GM19239 (cell line): ENCODE measurements at regions not wholly inside any gene's neighbourhood (a gene's known extent, or its start where the extent isn't known, plus 50 kb on each side); places are given as distances from the start of the nearest gene placed in this dataset.

Experiments
- DNase-seq: peaks from one replicate; pipeline ENCODE4 v3.0.0; 2011; ENCODE audit warnings: low spot score; ENCODE audit not compliant: insufficient read length
- FAIRE-seq: peaks from 2 replicates; lab custom pipeline; 2011; peaks lifted over from hg19 to GRCh38; lab: Jason Lieb, UNC

GRCh38 chr1:109827986-109828385 lies 64.3 kb upstream of the EPS8L3 start:
- no peak for FAIRE-seq
- DNase-seq = no peak

- DNase-seq = no peak
- no peak for FAIRE-seq
Observed at GRCh38 chr1:109827466-109827865, 63.7 kb upstream of the EPS8L3 start.

GRCh38 chr1:109826930-109827349 lies 63.2 kb upstream of the EPS8L3 start:
- no peak for FAIRE-seq
- no peak for DNase-seq

GRCh38 chr1:109826446-109826845 lies 62.7 kb upstream of the EPS8L3 start:
- no peak for DNase-seq
- FAIRE-seq = no peak

GRCh38 chr1:109824349-109825115 lies 60.8 kb upstream of the EPS8L3 start:
- no peak for FAIRE-seq
- DNase-seq = no peak

GRCh38 chr1:109823543-109824348 lies 60.0 kb upstream of the EPS8L3 start:
- FAIRE-seq (no peak), DNase-seq (no peak)

GRCh38 chr1:109822749-109823542 lies 59.2 kb upstream of the EPS8L3 start:
- FAIRE-seq (no peak), DNase-seq (no peak)

- FAIRE-seq (no peak), DNase-seq (no peak)
Observed at GRCh38 chr1:109821831-109822745, 58.4 kb upstream of the EPS8L3 start.

GRCh38 chr1:109821221-109821669 lies 57.5 kb upstream of the EPS8L3 start:
- DNase-seq = no peak
- FAIRE-seq = no peak

GRCh38 chr1:109819906-109820305 lies 56.2 kb upstream of the EPS8L3 start:
- DNase-seq = no peak
- FAIRE-seq = no peak

- FAIRE-seq = no peak
Observed at GRCh38 chr1:109818988-109819764, 55.5 kb upstream of the EPS8L3 start.

GRCh38 chr1:109818271-109818987 lies 54.7 kb upstream of the EPS8L3 start:
- no peak for DNase-seq
- no peak for FAIRE-seq

More at GRCh38 chr1:109818988-109819764, 55.5 kb upstream of the EPS8L3 start:
- DNase-seq = no peak

- DNase-seq (no peak), FAIRE-seq (no peak)
Observed at GRCh38 chr1:109817881-109818270, 54.2 kb upstream of the EPS8L3 start.

GRCh38 chr1:109816975-109817535 lies 53.3 kb upstream of the EPS8L3 start:
- FAIRE-seq = no peak
- no peak for DNase-seq

GRCh38 chr1:109816175-109816811 lies 52.6 kb upstream of the EPS8L3 start:
- peak; percentile 84 for FAIRE-seq
- DNase-seq = peak; percentile 52

- no peak for DNase-seq
- FAIRE-seq = peak; percentile 4
Observed at GRCh38 chr1:109815809-109816174, 52.1 kb upstream of the EPS8L3 start.

GRCh38 chr1:109814993-109815786 lies 51.5 kb upstream of the EPS8L3 start:
- no peak for FAIRE-seq
- no peak for DNase-seq
